IMR-90 (cell line): ENCODE measurements at regions not wholly inside any gene's neighbourhood (a gene's known extent, or its start where the extent isn't known, plus 50 kb on each side); places are given as distances from the start of the nearest gene placed in this dataset.

Experiments used
- ATAC-seq: fragments of 200-7000 bp; cut with Tn5 transposase; 2 replicates; pipeline ENCODE4 v1.9.1; 2020; ENCODE audit warnings: low read depth, mild to moderate bottlenecking, moderate library complexity
- BruUV-seq: library from RNA; stranded (reverse); fragments of 400-500 nt; replicated peaks from 2 replicates; lab custom pipeline; 2021; lab: Mats Ljungman, UMichigan
- CTCF ChIA-PET: fragments of 300-600 bp; formaldehyde crosslinking; extraction: SDS; loops from one replicate; lab custom pipeline; 2021; ENCODE audit warnings: antibody characterized with exemption; lab: Yijun Ruan, JAX
- POLR2A ChIA-PET: fragments of 300-600 bp; sonication (Branson Sonifier 250); formaldehyde crosslinking; loops from one replicate; lab custom pipeline; 2022; ENCODE audit warnings: antibody characterized with exemption; ENCODE audit not compliant: unreplicated experiment; lab: Charles Lee
- DNase-seq: peaks from one replicate; pipeline ENCODE4 v3.0.0; 2013
- H2AFZ ChIP-seq: replicated peaks from 2 replicates; pipeline ENCODE3; 2013; ENCODE audit warnings: low read length, mild to moderate bottlenecking; ENCODE audit not compliant: poor library complexity
- H2AK5ac ChIP-seq: 2 replicates; pipeline ENCODE4 v1.6.1; 2013; ENCODE audit warnings: low read depth, low read length, inconsistent platforms
- H2AK9ac ChIP-seq: replicated peaks from 2 replicates; pipeline ENCODE3; 2013; ENCODE audit warnings: mild to moderate bottlenecking, low read depth, low read length, moderate library complexity; ENCODE audit not compliant: poor library complexity
- H2BK120ac ChIP-seq: 2 replicates; pipeline ENCODE4 v1.6.1; 2013; ENCODE audit warnings: low read depth, low read length, inconsistent platforms
- H2BK15ac ChIP-seq: 3 replicates; pipeline ENCODE4 v1.6.1; 2013; ENCODE audit warnings: low read depth, low read length, inconsistent platforms
- H2BK20ac ChIP-seq: 2 replicates; pipeline ENCODE4 v1.6.1; 2013; ENCODE audit warnings: low read depth, mild to moderate bottlenecking, inconsistent platforms, low read length, moderate library complexity
- H2BK5ac ChIP-seq: 2 replicates; pipeline ENCODE4 v1.6.1; 2013; ENCODE audit warnings: mild to moderate bottlenecking, low read depth, low read length, inconsistent platforms; ENCODE audit not compliant: poor library complexity, severe bottlenecking
- H3K14ac ChIP-seq: replicated peaks from 2 replicates; pipeline ENCODE4 v1.6.1; 2013; ENCODE audit warnings: low read depth, low read length, inconsistent platforms
- H3K18ac ChIP-seq: 2 replicates; pipeline ENCODE4 v1.6.1; 2013; ENCODE audit warnings: low read depth, low read length, control low read depth
- H3K23ac ChIP-seq: 2 replicates; pipeline ENCODE4 v1.6.1; 2013; ENCODE audit warnings: low read depth, low read length, inconsistent platforms
- H3K27ac ChIP-seq: 2 replicates; pipeline ENCODE4 v1.5.1; 2013; ENCODE audit warnings: mild to moderate bottlenecking, control low read depth, low read length; ENCODE audit not compliant: insufficient read depth
- H3K27me3 ChIP-seq: 2 replicates; pipeline ENCODE4 v1.6.1; 2013; ENCODE audit warnings: low read length; ENCODE audit not compliant: control insufficient read depth, insufficient read depth
- H3K36me3 ChIP-seq: 2 replicates; pipeline ENCODE4 v1.6.1; 2013; ENCODE audit warnings: low read length, mixed read lengths; ENCODE audit not compliant: control insufficient read depth, insufficient read depth
- H3K4ac ChIP-seq: 2 replicates; pipeline ENCODE4 v1.6.1; 2013; ENCODE audit warnings: low read depth, low read length, inconsistent platforms
- H3K4me1 ChIP-seq: 2 replicates; pipeline ENCODE4 v1.6.1; 2013; ENCODE audit warnings: low read length, mixed read lengths; ENCODE audit not compliant: control insufficient read depth, insufficient read depth
- H3K4me2 ChIP-seq: 2 replicates; pipeline ENCODE4 v1.6.1; 2013; ENCODE audit warnings: low read depth, mild to moderate bottlenecking, control low read depth, low read length, moderate library complexity
- H3K4me3 ChIP-seq: 2 replicates; pipeline ENCODE4 v1.5.1; 2013; ENCODE audit warnings: low read depth, mild to moderate bottlenecking, control low read depth, low read length, moderate library complexity; ENCODE audit not compliant: insufficient read depth
- H3K56ac ChIP-seq: 2 replicates; pipeline ENCODE4 v1.6.1; 2013; ENCODE audit warnings: low read length, inconsistent platforms; ENCODE audit not compliant: insufficient read depth; ENCODE audit errors: extremely low read depth
- H3K79me1 ChIP-seq, 2 experiments: 2 replicates each; pipeline ENCODE4 v1.6.1; 2013; ENCODE audit warnings: low read length in 2 of 2, inconsistent platforms in 1 of 2, low read depth in 1 of 2
- H3K9ac ChIP-seq: 2 replicates; pipeline ENCODE4 v1.6.1; 2013; ENCODE audit warnings: low read depth, low read length, control low read depth
- H3K9me1 ChIP-seq: 2 replicates; pipeline ENCODE4 v1.6.1; 2013; ENCODE audit warnings: low read length, inconsistent platforms; ENCODE audit not compliant: insufficient read depth
- H3K9me3 ChIP-seq: 2 replicates; pipeline ENCODE4 v1.6.1; 2013; ENCODE audit warnings: low read length; ENCODE audit not compliant: control insufficient read depth, insufficient read depth
- H4K20me1 ChIP-seq: 2 replicates; pipeline ENCODE4 v1.6.1; 2013; ENCODE audit warnings: low read length, inconsistent platforms; ENCODE audit not compliant: insufficient read depth
- H4K5ac ChIP-seq: 2 replicates; pipeline ENCODE4 v1.6.1; 2013; ENCODE audit warnings: mild to moderate bottlenecking, low read depth, low read length, control low read depth
- H4K8ac ChIP-seq, 2 experiments: 2 replicates each; pipeline ENCODE4 v1.6.1; 2013; ENCODE audit warnings: low read depth in 2 of 2, low read length in 2 of 2, control low read depth in 1 of 2, inconsistent platforms in 1 of 2
- H4K91ac ChIP-seq: 2 replicates; pipeline ENCODE4 v1.6.1; 2013; ENCODE audit warnings: low read depth, low read length, inconsistent platforms; ENCODE audit not compliant: insufficient read depth
- MAFK ChIP-seq: IDR thresholded peaks from 2 replicates; pipeline ENCODE4 v1.6.1; 2012; ENCODE audit warnings: low read depth, low read length, improper control_type of control experiment
- MAZ ChIP-seq: IDR thresholded peaks from 2 replicates; pipeline ENCODE4 v1.6.1; 2012; ENCODE audit warnings: low read depth, mild to moderate bottlenecking, low read length, improper control_type of control experiment, moderate library complexity, borderline replicate concordance
- NFE2L2 ChIP-seq: fragments of 150-350 bp; IDR thresholded peaks from 2 replicates; pipeline ENCODE4 v1.6.1; 2016; ENCODE audit warnings: low read depth, mild to moderate bottlenecking, low read length
- SMC3 ChIP-seq: fragments of 150-350 bp; IDR thresholded peaks from 2 replicates; pipeline ENCODE4 v1.6.1; 2016; ENCODE audit warnings: low read depth, mild to moderate bottlenecking, antibody characterized with exemption, low read length, moderate library complexity
- USF2 ChIP-seq: fragments of 150-350 bp; IDR thresholded peaks from 2 replicates; pipeline ENCODE4 v1.6.1; 2017; ENCODE audit warnings: mild to moderate bottlenecking, antibody characterized with exemption, low read length, low read depth
- WGBS, 2 experiments: methylation state at CpG; one replicate each; pipeline versions ENCODE4 v1.1.5 to v1.1.7; 2013; ENCODE audit warnings: missing lambda C conversion rate in 2 of 2; ENCODE audit not compliant: insufficient read length in 1 of 2; ENCODE audit errors: extremely low coverage in 2 of 2; 5-methylcytosine and 5-hydroxymethylcytosine counted together
- dilution Hi-C: fragments of 300-500 bp; cut with HindIII; formaldehyde crosslinking; loops from one replicate; pipeline ENCODE4 v1.14.3; 2018; ENCODE audit warnings: low sequenced_read_pairs; ENCODE audit not compliant: unreplicated experiment
- in situ Hi-C: fragments of 300-500 bp; cut with MboI; formaldehyde crosslinking; loops from 3 replicates; pipeline ENCODE4 v1.14.3; 2019; ENCODE audit warnings: low sequenced_read_pairs, inconsistent platforms, mixed read lengths
- intact Hi-C: fragments of 100-400 bp; cut with micrococcal nuclease; formaldehyde crosslinking; loops from 2 replicates; pipeline ENCODE4 v1.10.0; 2022

GRCh38 chr17:31692027-31692426 lies 167.0 kb downstream of the COPRS start:
- intact Hi-C loops, result loop anchor here (10.0 kb wide), 1 partner anchor 123 kb away; no protein-coding TSS in a partner anchor
- Histone ChIP-seq H2BK20ac (peak overlapping the region; percentile 37), H4K91ac (peak overlapping the region; percentile 53; the same call in 1 of the 2 replicates), H3K4me3 (no peak overlapping the region), H3K4me1 (peaks cover 16% of the 10 kb centered on the region), H3K23ac (no peak overlapping the region), H2AK5ac (peak overlapping the region; percentile 25; the same call in 1 of the 2 replicates), H3K4me2 (no peak overlapping the region), H3K18ac (0 out of 2 replicates have a peak overlapping the region, but pooled peaks have one; percentile 27), H4K20me1 (no peaks in the 10 kb centered on the region), H2AK9ac (no peak overlapping the region), H3K14ac (peak overlapping the region; percentile 33; the same call in 1 of the 2 replicates), H3K9me3 (no peaks in the 10 kb centered on the region), H3K27me3 (no peaks in the 10 kb centered on the region), H3K4ac (peak overlapping the region; percentile 19), H3K56ac (no peak overlapping the region), H3K9me1 (peaks cover 16% of the 10 kb centered on the region), H3K9ac (no peak overlapping the region), H3K79me1 (no peaks in the 10 kb centered on the region), H2BK5ac (no peak overlapping the region), H2BK15ac (peak overlapping the region; percentile 25; the same call in 1 of the 3 replicates), H4K5ac (no peak overlapping the region), H2BK120ac (peak overlapping the region; percentile 64), H3K36me3 (no peaks in the 10 kb centered on the region), H2AFZ (no peak overlapping the region), H4K8ac (peak overlapping the region in 1 of 2 experiments; percentile 58; a peak in 1 of 4 replicates), H3K27ac (no peak overlapping the region)
- TF ChIP-seq NFE2L2 (no peak), MAFK (no peak), USF2 (no peak), MAZ (no peak), SMC3 (no peak)
- DNase-seq (no peak), ATAC-seq (no peak)
- no TSS peak for BruUV-seq
- dilution Hi-C loops, result no loop called here
- in situ Hi-C loops, result no loop called here
- POLR2A ChIA-PET, result interaction anchor here (0.7 kb wide), 1 partner anchor 1172 kb away, joined by 3 read pairs; no protein-coding TSS in a partner anchor
- WGBS, 2 experiments, result 54% methylated on average over 3 of the region's 8 CpGs; no CpG with 5 or more reads in 1 of the 2 experiments
- CTCF ChIA-PET, result no interaction called here
